NCI-H446 treated with DMSO at 0.1 percent for 48 hours (cell line): ENCODE measurements at regions not wholly inside any gene's neighbourhood (a gene's known extent, or its start where the extent isn't known, plus 50 kb on each side); places are given as distances from the start of the nearest gene placed in this dataset.

Source experiments
- DNase-seq: peaks from one replicate; lab custom pipeline; 2025; lab: John Stamatoyannopoulos, UW

DNA sequence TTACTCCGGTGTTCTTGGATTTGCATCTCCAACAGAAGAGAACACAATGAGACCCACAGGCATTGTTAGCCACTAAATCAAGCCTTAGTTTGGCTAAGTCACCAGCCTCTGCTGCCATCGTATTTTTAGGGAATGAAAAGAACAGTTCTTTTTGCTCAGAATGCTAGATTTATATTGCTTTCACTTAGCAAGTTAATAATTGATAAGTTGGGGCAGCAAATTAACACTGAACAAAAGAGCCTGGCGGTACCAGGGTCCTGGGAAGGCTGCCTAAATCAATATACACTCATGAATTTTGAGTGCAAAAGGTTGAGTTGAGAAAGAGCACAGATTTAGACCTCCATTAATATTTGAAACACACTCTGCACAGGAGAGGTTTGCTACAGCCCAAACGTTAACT, 767.7 kb downstream of the TYW1 start:
- DNase-seq: no peak

DNA sequence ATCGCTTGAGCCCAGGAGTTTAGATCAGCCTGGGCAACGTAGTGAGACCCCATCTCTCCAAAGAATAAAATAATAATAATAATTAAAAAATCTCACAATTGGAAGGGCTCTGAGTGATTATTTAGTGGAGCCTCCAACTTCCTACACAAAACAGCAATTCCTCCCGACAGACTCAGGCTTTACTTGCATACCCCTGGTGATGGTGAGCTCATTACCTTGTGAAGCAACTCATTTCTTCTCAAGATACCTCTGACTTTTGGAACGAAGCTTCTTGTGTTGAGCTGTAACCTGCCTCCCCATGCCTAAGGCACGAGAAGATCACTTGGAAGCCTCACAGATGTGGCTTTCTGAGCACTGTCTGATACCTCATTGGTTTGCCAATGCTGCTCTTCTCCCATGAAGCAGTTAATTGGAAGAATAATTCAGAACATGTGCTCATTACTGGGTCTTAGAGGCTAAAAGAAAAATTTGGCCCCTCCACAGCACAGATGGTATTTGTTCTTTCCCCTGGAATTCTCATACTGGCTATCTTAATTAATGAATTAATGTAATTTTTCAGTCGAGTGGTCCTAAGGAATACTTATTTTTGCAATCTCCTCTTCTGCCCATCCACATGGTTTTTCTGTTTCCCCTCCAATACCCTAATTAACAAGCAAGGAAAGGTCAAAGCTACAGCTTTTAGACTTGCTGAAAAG, 769.0 kb downstream of the TYW1 start:
- no peak for DNase-seq

DNA sequence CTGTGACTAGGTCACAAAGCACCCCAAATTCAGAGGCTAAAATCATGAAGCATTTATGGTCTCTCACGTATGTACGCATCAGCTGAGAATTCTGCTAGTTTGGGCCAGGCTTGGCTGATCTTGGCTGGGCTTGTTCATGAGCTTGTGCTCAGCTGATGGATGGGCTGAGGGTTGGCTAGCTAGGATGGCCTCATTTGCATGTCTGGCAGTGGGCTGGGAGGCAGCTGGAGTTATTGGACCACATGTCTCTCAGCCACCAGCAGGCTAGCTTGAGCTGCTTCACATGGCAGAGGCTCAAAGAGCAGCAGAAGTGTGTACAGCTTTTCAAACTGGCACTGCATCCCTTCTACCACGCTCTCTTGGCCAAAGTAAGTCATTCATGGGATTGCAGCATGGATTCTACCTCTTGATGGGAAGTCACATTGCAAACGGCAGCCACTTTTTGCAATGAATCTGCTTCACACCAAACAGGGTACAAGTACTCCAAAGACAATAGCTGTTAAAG, 770.3 kb downstream of the TYW1 start:
- no peak for DNase-seq

DNA sequence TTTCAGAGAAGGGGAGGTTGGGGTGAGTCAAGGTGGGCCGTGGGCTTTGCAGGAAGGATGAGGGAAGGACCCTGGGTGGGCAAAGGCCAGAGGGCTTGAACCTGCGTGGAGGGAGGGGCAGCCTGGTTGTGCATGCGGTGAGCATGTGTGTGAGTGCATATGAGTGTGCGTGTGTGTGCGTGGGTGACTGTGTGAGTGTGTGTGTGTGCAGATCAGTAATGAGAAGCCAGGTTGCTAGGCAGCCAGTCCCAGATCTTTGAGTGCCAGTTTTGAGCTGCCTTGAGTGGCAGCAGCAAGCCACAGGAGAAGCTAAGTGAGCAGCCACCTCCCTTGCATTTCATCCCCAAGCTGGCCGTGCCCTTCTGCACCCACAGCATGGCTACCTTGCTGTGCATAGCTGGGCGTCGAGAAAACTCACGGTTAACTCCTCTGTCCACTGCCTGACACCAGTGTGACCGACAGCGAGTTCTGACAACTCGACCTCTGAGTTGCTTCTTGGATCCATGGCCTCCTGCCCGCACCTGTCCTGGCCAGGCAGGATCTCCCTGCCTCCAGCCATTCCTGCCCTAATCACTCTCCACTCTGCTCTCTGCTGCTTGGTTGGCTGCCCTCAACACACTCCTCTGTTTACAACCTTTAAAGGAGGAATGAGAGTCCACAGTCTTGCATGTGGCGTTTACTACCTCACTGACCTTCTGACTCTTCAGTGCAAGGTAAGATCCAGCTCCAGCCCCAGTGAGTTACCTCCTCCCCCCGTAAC, 775.4 kb downstream of the TYW1 start:
- DNase-seq: no peak

DNA sequence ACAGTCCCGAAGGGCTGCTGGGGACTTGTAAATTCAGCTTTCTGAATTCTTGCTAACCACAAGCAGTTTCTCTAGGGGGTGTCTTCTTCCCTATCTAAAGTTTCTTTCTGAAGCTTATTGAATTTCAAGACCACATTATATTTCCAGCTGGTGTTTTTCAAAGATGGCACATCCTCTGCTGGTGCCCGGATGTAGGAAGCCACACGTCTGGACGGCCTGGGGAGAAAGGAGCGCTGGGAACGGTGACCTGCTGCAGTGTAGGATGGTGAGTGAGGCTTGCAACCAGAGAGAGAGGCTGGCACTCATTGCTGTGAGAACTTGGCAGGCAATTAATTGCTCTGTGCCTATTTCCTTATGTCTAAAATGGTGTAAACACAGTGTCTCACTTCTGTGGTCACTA, 776.4 kb downstream of the TYW1 start:
- DNase-seq: no peak

DNA sequence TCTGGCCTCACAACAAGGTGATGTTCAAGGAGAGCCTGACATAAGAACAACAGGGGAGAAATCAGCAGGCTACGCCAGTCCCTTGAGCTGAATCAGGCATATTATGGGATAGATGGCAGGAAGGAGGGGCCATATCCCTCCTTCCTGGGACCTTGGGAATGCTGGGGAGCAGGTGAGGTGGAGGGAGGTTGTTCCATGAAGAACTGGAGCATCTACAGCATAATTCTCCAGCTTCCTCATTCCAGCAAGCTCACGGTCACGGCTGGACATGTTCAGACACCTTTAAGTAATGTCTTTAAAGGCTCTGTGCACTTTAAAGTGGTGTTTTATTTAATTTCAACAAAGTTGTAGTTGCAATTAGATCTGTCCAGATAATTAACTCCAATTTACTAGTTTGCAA, 780.5 kb downstream of the TYW1 start:
- DNase-seq: no peak

DNA sequence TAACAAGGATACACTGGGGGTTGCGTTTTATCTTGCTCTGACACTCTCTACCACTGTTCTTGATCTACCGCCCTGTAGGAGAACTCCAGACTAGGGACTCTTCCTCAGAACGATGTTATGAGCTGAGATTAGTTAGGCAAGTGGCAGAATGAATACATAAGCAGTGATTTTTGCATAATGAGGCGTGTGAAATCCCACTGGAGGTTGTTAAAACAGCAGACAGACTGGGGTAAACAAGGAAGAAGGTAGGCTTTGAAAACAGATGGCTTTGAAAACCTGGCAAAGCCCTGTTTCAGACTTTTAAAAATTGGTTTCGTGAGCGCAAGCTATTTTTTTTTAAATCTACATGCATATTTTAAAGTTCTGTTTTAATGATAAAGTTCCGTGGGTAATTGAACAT, 785.2 kb downstream of the TYW1 start:
- DNase-seq: no peak

DNA sequence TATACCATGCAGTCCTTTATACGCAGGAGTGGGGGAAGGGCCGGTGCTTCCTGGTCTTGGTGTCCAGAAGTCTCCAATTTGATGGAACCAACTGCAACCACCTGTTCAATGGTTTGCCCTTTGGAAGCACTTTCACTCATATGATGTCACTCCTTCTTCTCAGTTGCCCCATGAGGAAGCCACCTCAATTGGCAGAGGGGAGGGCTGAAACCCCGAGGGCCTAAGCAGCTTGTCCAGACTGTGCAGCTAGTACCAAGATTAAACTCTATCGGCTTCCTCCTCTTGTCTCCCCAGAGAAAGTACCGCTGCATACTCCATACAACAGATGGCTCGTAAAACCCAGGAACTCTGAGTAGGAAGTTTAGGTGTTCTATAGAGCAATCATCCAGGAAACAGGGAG, 789.4 kb downstream of the TYW1 start:
- no peak for DNase-seq

DNA sequence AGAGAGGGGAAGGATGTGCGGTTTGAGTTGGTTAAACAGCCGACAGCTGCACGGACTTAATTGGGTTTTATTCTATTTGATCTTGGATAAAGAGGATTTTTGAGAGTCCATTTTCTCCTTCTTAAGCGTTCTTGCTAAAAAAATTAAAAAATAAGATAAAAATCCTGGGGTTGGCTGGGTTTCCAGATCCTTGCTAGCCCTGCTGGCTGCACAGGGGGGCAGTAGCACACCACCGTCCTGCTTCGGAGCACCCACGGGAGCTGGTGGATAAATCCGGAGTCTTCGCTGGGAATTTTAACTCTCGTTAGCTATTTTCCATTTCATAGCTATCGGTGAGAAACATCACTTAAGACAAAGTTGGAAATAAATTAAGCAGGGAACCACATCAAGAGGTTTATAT, 792.0 kb downstream of the TYW1 start:
- no peak for DNase-seq

DNA sequence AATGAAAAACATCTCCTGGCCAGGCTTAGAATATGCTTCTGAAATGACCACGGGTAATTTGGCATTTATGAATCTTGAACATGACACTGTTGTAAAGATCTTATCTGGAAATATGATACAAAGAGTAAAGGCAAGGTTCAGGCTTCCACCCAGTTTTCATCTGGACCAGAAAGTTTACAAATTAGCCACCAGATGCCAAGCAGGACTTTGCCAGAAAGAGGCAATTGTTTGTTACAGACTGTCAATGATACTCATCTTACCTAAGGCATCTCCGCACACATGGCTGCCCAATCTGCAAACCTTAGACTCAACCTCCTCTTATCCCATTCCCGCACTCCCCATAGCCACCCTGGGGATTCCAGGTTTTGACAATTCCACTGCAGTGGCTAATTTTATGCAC, 795.3 kb downstream of the TYW1 start:
- DNase-seq: no peak

DNA sequence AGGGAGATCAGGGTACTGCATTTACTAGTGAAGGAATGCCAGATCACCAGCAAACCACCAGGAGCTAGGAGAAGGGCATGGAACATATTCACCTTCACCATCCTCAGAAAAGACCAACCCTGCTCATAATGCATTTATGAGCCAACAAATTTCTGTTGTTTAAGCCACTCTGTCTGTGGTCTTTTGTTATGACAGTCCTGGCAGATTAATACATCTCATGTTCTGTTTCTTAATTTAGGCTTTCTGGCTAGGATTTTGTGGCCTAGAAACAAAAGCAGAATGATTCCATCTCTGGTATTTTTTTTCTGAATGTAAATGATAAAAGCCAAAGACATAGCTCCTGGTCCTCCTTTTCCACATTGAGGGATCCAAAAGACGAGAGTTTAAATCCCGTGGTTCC, 797.9 kb downstream of the TYW1 start:
- no peak for DNase-seq

DNA sequence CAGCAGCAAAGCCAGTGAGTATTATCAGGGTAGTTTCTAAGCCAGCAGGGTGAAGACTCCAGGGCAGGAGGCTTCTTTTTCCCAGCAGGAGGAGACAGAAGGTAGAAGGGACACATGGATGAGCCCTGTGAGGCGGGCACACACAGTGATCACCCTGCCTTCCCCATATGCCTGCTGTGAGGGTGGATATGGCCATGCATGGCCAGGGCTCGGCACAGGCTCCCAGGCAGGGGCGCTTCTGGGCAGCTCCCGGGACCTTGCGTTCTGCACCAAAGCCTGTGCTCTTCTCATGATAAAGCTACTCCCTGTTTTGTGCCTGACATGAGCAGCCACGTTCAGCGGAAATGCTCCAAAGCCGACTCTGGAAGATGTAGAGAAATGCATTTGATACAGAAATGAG, 807.2 kb downstream of the TYW1 start:
- no peak for DNase-seq

DNA sequence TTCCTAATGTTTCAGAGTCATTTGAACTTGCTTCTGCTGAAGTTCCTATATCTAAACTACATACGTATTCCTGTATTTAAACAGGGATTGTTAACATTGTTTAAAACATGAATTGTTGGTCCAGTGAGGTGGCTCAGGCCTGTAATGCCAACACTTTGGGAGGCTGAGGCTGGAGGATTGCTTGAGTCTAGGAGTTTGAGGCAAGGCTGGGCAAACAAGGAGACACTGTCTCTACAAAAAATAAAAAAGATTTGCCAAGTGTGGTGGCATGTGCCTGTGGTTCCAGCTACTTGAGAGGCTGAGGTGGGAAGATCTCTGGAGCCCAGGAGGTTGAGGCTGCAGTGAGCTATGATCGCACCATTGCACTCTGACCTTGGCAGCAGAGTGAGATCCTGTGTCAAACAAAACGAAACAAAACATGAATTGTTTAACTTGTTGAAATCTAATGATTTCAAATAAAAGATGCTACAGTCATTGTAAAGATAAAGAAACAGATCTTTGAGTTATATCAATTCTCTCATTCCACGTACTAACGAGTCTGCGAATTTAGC, 809.4 kb downstream of the TYW1 start:
- no peak for DNase-seq

DNA sequence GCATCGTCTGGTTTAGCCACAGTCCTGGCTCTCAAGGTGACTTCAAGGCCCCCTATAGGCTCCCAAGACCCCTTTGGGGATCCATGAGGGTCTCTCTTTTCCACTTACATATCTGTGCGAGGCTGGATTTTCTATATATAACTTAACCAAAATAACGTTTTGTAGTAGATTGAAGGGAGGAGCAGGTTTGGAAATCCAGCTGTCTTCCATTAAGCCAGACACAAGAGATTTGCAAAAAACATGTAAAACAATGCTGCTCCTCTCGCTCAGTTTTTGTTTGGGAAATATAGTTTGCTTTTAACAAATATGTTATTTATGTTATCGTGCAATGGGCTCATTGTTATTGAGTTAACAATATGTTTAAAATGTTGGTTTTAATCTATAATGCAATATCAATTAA, 811.2 kb downstream of the TYW1 start:
- no peak for DNase-seq

DNA sequence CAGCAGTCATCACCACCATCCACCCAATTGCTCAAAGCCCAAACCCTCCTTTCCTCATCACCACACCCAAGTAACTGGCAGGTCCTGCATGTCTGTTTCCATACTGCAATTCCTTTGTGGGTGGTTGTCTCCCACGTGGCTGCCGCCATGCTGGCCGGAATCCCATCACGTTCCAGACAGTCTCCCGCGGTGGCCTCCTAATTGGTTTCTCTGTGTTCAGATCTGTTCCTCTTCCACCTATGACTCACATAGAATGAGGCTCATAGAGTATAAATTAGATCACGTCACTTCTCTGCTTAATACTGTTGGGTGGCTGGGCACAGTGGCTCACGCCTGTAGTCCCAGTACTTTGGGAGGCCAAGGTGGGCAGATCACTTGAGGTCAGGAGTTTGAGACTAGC, 813.0 kb downstream of the TYW1 start:
- DNase-seq: no peak

DNA sequence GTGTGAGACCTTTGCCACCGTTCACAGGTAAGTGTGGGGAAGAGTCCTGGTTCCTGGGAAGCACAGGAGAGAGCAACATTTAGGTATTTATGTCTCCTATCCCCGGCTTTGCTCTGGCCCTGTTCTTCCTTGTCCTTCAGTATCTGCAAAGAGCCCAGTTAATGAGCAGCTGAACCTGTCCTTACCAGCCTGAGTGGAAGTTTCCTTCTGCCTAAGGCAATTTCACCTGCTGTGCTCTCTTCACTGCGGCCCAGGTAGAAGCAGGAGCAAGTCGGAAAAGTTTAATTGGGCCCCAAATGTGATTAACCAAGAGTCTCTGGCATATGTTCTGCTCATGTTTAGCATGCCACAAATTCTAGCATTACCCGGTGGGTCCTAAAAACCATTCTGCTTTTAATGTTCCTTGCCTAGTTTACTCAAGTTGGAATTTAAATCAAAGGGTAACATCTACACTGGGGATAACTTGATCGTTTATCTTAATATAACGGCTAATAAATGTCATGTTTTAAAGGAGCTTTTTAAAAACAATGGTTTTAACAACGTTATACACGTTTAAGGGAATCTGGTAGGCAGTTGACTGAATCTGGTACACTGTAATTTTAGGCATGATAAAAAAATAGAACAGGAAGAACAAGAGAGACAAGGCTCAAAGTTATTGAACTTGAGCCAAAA, 817.1 kb downstream of the TYW1 start:
- DNase-seq: no peak

DNA sequence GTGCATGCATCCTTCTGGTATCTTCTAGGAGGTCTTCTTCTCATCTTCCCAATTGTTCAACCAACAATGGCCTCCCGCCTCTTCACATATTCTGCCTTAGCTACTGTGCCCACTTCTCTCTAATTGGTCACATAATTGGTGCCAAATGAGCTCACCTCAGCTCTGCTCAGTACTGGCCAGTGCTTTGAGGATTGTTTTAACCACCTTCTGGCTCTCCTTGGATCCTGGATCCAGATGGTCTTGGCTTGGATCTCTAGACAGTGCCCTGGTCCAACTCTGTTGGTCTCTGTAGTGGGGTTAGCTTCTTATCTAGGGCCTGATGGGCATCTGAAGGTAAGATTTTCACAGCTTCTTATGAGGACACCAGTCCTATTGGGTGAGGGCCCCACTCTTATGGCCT, 820.8 kb downstream of the TYW1 start:
- DNase-seq: no peak

DNA sequence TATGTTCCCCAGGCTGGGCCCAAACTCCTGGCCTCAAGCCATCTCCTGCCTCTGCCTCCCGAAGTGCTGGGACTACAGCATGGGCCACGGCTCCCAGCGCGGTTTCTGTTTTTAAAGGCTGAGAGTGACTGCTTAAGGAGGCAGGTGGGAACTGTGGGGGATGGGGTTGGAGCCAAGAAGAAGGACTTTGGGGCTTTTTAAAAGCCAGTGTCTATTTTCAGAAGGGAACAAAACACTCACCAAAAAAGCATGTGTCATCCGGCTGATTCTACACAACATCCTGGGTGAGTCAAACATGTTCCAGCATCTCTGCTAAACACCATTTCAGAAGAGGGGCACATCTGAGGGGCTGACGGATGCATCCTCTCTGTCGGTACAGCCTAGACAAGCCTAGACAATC, 824.5 kb downstream of the TYW1 start:
- no peak for DNase-seq

DNA sequence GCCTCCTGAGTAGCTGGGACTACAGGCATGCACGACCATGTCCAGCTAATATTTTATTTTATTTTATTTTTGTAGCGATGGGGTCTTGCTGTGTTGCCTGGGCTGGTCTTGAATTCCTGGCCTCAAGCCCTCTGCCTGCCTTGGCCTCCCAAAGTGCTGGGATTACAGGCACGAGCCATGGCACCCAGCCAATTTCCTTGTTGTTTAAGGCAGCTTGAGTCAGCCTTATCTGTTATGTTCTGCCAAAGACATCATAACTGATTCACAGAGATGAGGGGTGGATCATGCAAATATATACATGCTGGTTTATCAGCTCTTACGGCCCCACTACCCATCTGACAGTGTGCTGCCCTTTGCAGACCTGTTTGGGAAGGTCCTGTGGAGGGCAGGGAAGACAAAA, 826.7 kb downstream of the TYW1 start:
- DNase-seq: no peak

DNA sequence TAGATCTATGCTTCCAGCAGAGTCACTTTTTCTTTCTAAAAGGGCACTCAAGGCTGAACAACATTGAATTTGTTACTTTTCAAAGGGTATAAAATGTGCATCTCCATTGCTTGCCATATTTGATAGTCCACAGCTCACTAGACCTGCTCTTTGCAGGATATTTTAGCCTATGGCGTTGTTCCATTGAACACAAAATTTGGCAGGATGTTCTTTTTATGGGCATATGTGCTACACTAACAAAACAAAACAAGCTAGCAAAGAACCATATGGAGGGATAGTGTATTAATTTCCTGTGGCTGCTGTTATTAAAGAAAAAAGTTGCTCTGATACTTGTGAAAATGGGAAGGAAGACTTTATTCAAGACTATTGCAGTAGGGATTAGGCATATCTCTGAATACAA, 828.7 kb downstream of the TYW1 start:
- DNase-seq: no peak

DNA sequence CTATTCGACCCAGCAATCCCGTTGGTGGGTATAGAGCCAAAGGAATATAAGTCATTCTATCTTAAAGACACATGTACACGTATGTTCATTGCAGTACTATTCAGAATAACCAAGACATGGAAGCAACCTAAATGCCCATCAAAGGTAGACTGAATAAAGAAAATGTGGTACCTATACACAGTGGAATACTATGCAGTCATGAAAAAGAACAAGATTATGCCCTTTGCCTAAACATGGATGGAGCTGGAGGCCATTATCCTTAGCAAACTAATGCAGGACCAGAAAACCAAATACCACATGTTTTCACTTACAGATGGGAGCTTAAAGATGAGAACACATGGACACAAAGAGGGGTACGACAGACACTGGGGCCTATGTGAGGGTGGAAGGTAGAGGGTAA, 845.3 kb downstream of the TYW1 start:
- DNase-seq: no peak

DNA sequence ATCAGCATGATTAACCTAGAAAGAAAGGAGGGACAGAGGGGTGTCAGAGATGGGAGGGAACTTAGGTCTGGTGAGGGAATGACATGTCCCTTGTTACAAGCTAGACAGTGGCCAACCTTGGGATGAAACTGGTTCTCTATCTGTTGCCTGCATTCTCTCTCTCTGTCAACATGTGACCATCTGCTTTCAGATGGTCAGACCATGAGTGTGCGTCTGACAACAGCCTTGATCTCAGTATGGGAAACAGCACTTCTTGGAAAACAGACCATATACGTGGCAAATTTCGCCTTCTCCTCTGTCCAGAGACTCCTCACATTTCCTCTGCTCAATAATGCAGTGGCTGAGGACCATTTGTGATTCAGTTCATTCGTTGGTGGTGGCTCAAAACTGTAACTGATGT, 845.9 kb downstream of the TYW1 start:
- no peak for DNase-seq

DNA sequence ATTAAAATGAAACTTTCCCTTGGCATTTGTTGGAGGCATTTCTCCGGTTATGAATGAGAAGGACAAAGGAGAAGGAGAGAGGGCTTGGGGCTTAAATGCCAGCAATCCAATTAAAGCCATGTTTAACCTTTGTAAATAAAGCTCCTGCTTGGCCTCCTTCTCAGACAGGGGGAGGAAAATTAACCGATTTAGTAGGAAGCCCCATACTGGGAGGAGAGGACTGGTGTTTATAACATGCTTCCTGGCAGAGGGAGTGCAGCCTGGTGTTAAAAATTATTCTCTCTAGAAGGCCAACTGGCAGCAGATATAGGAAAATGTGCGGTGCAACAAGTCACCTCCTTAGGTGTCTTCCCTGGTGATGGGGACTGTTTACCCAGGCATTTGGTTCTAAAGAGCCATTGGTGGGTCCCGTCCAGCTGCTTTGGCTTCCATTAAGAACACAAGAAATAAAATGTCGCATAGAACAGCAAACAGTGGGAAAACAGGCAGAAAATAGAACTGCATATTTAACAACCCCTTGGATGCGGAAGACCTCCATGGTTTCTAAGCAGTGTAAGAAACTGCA, 846.5 kb downstream of the TYW1 start:
- DNase-seq: no peak
